ENCODE measurements at regions not wholly inside any gene's neighbourhood (a gene's known extent, or its start where the extent isn't known, plus 50 kb on each side); places are given as distances from the start of the nearest gene placed in this dataset.

- DNase-seq, result no peak
Measured at GRCh38 chr18:77601567-77601966, 351.9 kb downstream of the GALR1 start.

GRCh38 chr18:77607087-77607486 lies 357.4 kb downstream of the GALR1 start:
- DNase-seq, result no peak

- DNase-seq, result no peak
Measured at GRCh38 chr18:77608807-77609206, 359.2 kb downstream of the GALR1 start.

GRCh38 chr18:77617694-77618093 lies 368.0 kb downstream of the GALR1 start:
- no peak for DNase-seq

- no peak for DNase-seq
Measured at GRCh38 chr18:77619525-77619924, 369.9 kb downstream of the GALR1 start.

- DNase-seq, result no peak
Measured at GRCh38 chr18:77622009-77622692, 372.5 kb downstream of the GALR1 start.

GRCh38 chr18:77632758-77633157 lies 383.1 kb downstream of the GALR1 start:
- DNase-seq, result no peak

- DNase-seq, result no peak
Measured at GRCh38 chr18:77634494-77634893, 384.8 kb downstream of the GALR1 start.

GRCh38 chr18:77635451-77635850 lies 385.8 kb downstream of the GALR1 start:
- no peak for DNase-seq

- DNase-seq, result no peak
Measured at GRCh38 chr18:77635858-77636257, 386.2 kb downstream of the GALR1 start.

- no peak for DNase-seq
Measured at GRCh38 chr18:77645170-77645872, 395.7 kb downstream of the GALR1 start.

GRCh38 chr18:77647472-77647871 lies 397.8 kb downstream of the GALR1 start:
- DNase-seq, result no peak

GRCh38 chr18:77648411-77648810 lies 398.8 kb downstream of the GALR1 start:
- no peak for DNase-seq

- DNase-seq, result no peak
Measured at GRCh38 chr18:77650799-77651385, 401.2 kb downstream of the GALR1 start.

GRCh38 chr18:77651441-77651840 lies 401.8 kb downstream of the GALR1 start:
- DNase-seq, result no peak

GRCh38 chr18:77653792-77654191 lies 404.1 kb downstream of the GALR1 start:
- DNase-seq, result no peak

- no peak for DNase-seq
Measured at GRCh38 chr18:77654302-77654701, 404.7 kb downstream of the GALR1 start.

GRCh38 chr18:77657651-77658298 lies 408.1 kb downstream of the GALR1 start:
- no peak for DNase-seq

GRCh38 chr18:77658299-77658662 lies 408.6 kb downstream of the GALR1 start:
- DNase-seq, result no peak

- no peak for DNase-seq
Measured at GRCh38 chr18:77658751-77659448, 409.3 kb downstream of the GALR1 start.

- no peak for DNase-seq
Measured at GRCh38 chr18:77666613-77667012, 417.0 kb downstream of the GALR1 start.

GRCh38 chr18:77668219-77668618 lies 418.6 kb downstream of the GALR1 start:
- no peak for DNase-seq

- DNase-seq, result no peak
Measured at GRCh38 chr18:77669331-77669730, 419.7 kb downstream of the GALR1 start.

All from GF-D8 (cell line).